Urothelium cell line (cell line): ENCODE measurements at regions not wholly inside any gene's neighbourhood (a gene's known extent, or its start where the extent isn't known, plus 50 kb on each side); places are given as distances from the start of the nearest gene placed in this dataset.

ENCODE experiments used
- DNase-seq: peaks from one replicate; pipeline ENCODE4 v3.0.0; 2011; ENCODE audit warnings: low spot score, mixed read lengths
- FAIRE-seq: peaks from 2 replicates; lab custom pipeline; 2011; peaks lifted over from hg19 to GRCh38; lab: Jason Lieb, UNC

- DNase-seq (no peak), FAIRE-seq (peak; percentile 87)
Observed at GRCh38 chr7:1286946-1287645, 54.4 kb downstream of the UNCX start.

- DNase-seq (no peak), FAIRE-seq (no peak)
Observed at GRCh38 chr7:1287752-1288201, 55.1 kb downstream of the UNCX start.

DNA sequence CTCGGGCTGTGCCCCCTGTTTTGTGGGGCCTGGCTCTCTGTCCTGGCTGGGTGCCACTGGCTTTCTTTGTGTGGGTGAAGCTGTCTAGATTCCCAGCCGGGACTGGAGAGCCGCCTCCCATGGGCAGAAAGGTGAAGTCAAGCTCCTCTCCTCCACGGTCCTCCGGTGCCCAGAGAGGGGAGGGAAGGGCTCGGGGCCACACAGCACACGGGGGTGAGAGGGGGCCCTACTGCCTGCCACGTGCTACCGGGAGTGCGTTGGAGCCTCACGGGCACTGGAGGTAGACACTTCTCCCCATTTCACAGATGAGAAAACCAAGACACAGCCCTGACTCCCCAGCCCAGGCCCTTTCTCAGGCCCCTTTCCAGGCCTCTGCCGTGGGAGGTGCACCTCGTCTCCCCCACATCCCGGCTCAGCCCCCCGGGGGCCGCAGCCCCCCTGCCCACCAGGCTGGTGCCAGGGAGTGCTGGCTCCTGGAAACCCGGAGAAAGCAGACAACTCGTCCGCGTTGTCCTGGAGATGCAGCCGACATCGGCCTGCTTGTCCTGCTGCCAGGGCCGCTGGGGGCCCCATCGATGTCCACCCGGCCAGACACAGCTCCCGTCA is 55.8 kb downstream of the UNCX start:
- peak; percentile 20 for FAIRE-seq
- no peak for DNase-seq

DNA sequence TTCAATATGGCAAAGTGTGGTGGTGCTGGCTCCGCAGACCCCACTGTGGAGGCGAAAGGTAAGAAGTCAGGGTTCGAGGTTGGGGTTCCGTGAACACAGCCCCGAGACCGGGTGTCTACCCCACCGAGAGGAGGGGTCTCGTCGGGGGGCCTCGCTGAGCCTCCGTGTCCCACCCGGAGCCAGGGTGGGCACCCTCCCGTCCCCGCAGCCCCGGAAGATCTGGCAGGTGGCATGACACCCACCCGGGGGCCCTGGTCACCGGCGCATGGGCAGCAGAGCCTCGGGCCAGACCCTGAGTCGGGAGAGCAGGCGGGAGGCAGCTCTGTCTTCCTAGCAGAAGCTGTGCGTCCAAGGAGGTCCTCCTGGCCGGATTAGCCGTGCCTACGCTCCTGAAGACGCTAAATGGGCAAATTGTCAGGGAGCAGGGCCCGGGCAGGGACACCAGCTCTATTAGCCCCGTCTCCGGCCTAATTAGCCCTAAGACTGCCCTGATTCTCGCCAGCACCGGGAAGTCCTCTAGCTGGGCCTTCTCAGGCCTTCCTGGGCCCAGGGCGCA is 56.4 kb downstream of the UNCX start:
- FAIRE-seq = no peak
- no peak for DNase-seq

DNA sequence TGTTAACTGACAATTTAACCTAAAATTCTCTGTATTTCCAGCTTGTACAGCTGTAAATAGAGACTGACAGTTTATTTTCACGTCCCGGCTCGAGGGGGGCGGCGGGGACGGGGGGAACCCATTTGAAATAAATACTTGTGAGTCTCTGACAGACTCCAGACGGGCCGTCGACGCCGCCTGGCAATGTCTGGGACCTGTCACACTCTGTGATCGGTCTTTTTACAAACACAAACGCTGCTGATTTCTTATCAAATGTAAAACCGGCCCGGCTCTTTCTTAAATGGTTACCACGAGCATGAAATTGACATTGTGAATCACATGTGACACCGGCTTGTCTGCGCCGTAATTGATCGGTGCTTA is 57.0 kb downstream of the UNCX start:
- FAIRE-seq = no peak
- DNase-seq = no peak

- DNase-seq (no peak), FAIRE-seq (peak; percentile 69)
Observed at GRCh38 chr7:1290026-1290678, 57.5 kb downstream of the UNCX start.

- FAIRE-seq (peak; percentile 87), DNase-seq (no peak)
Observed at GRCh38 chr7:1290679-1291356, 58.1 kb downstream of the UNCX start.

DNA sequence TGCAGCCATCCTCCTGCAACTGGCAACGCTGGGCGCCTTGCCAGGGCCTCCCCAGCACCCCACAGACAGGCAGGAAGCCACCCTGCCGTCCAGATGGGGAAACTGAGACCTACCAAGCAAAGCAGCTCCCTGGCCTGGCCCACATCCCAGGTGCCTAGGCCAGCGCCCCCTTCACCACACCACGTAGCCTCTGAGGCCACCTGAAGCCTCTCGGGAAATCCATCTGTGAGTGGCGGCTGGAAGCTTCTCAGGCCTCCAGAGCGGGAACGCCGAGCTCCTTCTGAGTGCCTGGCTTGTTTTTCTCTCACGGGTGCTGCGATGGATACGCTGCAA is 58.7 kb downstream of the UNCX start:
- FAIRE-seq = no peak
- DNase-seq = no peak

DNA sequence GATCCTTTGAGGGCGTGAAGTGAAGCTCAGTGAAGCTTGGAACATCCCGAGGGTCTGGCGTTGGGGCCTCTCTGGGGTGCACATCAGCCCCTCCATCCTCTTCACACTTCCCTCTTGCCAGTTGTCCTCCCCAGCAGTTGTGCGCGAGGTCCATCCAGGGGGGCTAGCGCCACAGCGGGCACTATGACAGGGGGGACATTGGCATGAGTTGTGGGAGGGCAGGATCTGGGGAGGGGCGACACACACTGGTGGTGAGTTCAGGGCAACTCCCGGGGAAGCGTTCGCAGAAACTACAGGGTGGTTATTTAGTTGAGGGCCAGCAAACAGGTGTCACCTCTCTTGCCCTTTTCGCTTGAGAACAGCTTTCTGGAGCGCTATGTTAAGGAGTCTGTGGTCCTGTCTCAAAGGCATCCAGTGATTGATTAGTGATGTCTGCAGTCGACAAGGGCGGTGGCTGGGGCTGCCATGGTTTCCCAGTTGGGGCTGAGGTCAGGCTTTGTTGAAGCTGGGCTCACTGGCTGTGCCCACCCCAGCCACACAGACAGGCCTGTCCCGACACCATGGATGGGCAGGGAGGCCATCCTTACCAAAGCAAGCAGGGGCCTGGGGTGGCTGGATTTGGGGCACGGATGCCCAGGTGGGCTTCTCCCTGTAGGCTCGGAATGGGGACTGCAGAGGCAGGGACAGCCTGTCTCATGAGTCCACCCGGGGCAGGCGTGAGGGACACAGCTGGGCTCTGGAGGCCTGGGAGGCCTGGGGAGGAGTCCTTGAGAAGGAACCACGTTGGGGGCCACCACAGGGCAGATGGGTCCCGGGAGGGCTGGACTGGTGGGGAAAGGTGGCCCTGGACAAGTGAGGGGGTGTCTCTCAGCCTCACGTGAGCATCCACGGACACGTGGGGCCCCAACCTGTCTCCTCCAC is 59.4 kb downstream of the UNCX start:
- no peak for DNase-seq
- FAIRE-seq = peak; percentile 92

- no peak for DNase-seq
- peak; percentile 52 for FAIRE-seq
Observed at GRCh38 chr7:1292972-1293830, 60.5 kb downstream of the UNCX start.

- no peak for DNase-seq
- no peak for FAIRE-seq
Observed at GRCh38 chr7:1293950-1294411, 61.3 kb downstream of the UNCX start.

- FAIRE-seq (peak; percentile 61), DNase-seq (no peak)
Observed at GRCh38 chr7:1295776-1296355, 63.2 kb downstream of the UNCX start.

- DNase-seq (no peak), FAIRE-seq (no peak)
Observed at GRCh38 chr7:1296356-1296981, 63.8 kb downstream of the UNCX start.

GRCh38 chr7:1297017-1297960 is 64.6 kb downstream of the UNCX start:
- FAIRE-seq (peak; percentile 76), DNase-seq (no peak)

- DNase-seq = no peak
- peak; percentile 93 for FAIRE-seq
Observed at GRCh38 chr7:1298051-1298930, 65.6 kb downstream of the UNCX start.
